ENCODE measurements at regions not wholly inside any gene's neighbourhood (a gene's known extent, or its start where the extent isn't known, plus 50 kb on each side); places are given as distances from the start of the nearest gene placed in this dataset.

DNA sequence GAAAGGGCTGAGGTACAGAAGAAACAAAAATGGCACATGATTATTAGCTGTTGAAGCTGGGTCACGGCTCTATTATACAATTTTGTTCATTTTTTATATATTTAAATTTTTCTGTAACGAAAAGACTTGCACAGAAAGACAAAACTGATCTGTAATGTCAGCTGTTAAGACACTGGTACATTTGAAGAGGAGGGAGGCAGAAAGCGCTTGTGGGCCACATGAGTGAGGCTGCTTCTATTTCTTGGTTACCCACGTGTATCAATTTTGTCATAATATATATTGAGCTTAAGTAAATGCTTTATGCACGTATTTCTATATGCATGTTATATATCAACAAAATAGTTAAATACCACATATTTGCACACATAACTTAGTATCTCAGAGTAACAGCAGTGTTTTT lies 151.8 kb upstream of the KCNJ18 start:
- ChIA-PET POLR2A (no interaction called here), CTCF (ENCODE audit: low intra/inter-chr PET ratio) (no interaction called here)
- Histone ChIP-seq H2AFZ (ENCODE audit: low read depth, low read length) (no peak overlapping the region), H3K79me2 (ENCODE audit: control insufficient read depth, insufficient read depth, low read length) (no peaks in the 10 kb centered on the region), H3K9me1 (ENCODE audit: control insufficient read depth, insufficient read depth, low read length) (no peaks in the 10 kb centered on the region), H3K36me3 (ENCODE audit: control insufficient read depth, insufficient read depth, low read length) (no peaks in the 10 kb centered on the region), H3K4me1 (replicated peaks in 1 of 2; ENCODE audit: control insufficient read depth in 2 of 2, insufficient read depth in 2 of 2, low read length in 2 of 2) (no peaks in the 10 kb centered on the region), H3K27me3 (ENCODE audit: control insufficient read depth in 2 of 2, insufficient read depth in 2 of 2, low read length in 2 of 2) (no peaks in the 10 kb centered on the region), H3K9me3 (replicated peaks; ENCODE audit: control insufficient read depth, insufficient read depth, low read depth, low read length) (no peaks in the 10 kb centered on the region), H3K4me3 (no peak overlapping the region), H3K4me2 (ENCODE audit: insufficient read depth, low read length) (no peak overlapping the region), H4K20me1 (replicated peaks; ENCODE audit: control insufficient read depth, insufficient read depth, low read length) (no peaks in the 10 kb centered on the region), H3K27ac (ENCODE audit: extremely low read depth, low read depth, low read length) (no peak overlapping the region), H3K9ac (ENCODE audit: insufficient read depth in 1 of 2, low read depth in 2 of 2, low read length in 2 of 2) (no peak overlapping the region)
- FAIRE-seq (no peak), ATAC-seq (no peak), DNase-seq (ENCODE audit: extremely low read depth in 1 of 4, low spot score in 3 of 4) (no peak)
- TF ChIP-seq BRF1 (IDR thresholded peaks at IDR 0.05; ENCODE audit: borderline replicate concordance, extremely low read depth, insufficient read length) (no peak), ZNF707 (CRISPR knock-in tag; conservative IDR thresholded peaks at IDR 0.05) (no peak), YY1 (IDR thresholded peaks at IDR 0.05; ENCODE audit: borderline replicate concordance in 1 of 3, control insufficient read depth in 1 of 3, extremely low read depth in 1 of 3, insufficient read depth in 3 of 3, insufficient read length in 1 of 3, insufficient replicate concordance in 2 of 3, low read depth in 1 of 3, low read length in 2 of 3) (no peak), MBD1 (CRISPR knock-in tag; IDR thresholded peaks at IDR 0.05) (no peak), NR3C1 (CRISPR knock-in tag; IDR thresholded peaks at IDR 0.05) (no peak), ZNF165 (CRISPR knock-in tag; IDR thresholded peaks at IDR 0.05; ENCODE audit: borderline replicate concordance) (no peak), ELF1 (tag; IDR thresholded peaks at IDR 0.05) (no peak), ELF4 (CRISPR knock-in tag; IDR thresholded peaks at IDR 0.05) (no peak), FOXP1 (CRISPR knock-in tag; IDR thresholded peaks at IDR 0.05) (no peak), KDM1A (IDR thresholded peaks at IDR 0.05) (no peak), MYBL2 (IDR thresholded peaks at IDR 0.05; ENCODE audit: low read depth) (no peak), MYBL2 (CRISPR knock-in tag; IDR thresholded peaks at IDR 0.05; ENCODE audit: borderline replicate concordance) (no peak), ZBTB43 (CRISPR knock-in tag; IDR thresholded peaks at IDR 0.05) (no peak), PYGO2 (tag; IDR thresholded peaks at IDR 0.05) (no peak)
- TF ChIP-seq, protein P1, sequence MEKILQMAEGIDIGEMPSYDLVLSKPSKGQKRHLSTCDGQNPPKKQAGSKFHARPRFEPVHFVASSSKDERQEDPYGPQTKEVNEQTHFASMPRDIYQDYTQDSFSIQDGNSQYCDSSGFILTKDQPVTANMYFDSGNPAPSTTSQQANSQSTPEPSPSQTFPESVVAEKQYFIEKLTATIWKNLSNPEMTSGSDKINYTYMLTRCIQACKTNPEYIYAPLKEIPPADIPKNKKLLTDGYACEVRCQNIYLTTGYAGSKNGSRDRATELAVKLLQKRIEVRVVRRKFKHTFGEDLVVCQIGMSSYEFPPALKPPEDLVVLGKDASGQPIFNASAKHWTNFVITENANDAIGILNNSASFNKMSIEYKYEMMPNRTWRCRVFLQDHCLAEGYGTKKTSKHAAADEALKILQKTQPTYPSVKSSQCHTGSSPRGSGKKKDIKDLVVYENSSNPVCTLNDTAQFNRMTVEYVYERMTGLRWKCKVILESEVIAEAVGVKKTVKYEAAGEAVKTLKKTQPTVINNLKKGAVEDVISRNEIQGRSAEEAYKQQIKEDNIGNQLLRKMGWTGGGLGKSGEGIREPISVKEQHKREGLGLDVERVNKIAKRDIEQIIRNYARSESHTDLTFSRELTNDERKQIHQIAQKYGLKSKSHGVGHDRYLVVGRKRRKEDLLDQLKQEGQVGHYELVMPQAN (IDR thresholded peaks at IDR 0.05; ENCODE audit: borderline replicate concordance) = no peak
- no TSS peak for BruUV-seq (replicated peaks)
- WGBS (ENCODE audit: insufficient coverage, low coverage, missing lambda C conversion rate) = 64% methylated on average over 5 of the region's 5 CpGs
- in situ Hi-C loops (cut with MboI) = no loop called here
- intact Hi-C loops (cut with micrococcal nuclease) = no loop called here
